Femur (tissue), 1 donor: ENCODE measurements at regions not wholly inside any gene's neighbourhood (a gene's known extent, or its start where the extent isn't known, plus 50 kb on each side); places are given as distances from the start of the nearest gene placed in this dataset.
A peak's percentile ranks its signal among the peaks of the same experiment; 100 is the strongest.
"Not testable (repeated sequence)": the region's sequence is repeated elsewhere in the genome, so short reads cannot be mapped to it uniquely, and the experiment has no call there.

Source experiments
- DNase-seq: peaks from one replicate; pipeline ENCODE4 v3.0.0-alpha.2; 2017

DNA sequence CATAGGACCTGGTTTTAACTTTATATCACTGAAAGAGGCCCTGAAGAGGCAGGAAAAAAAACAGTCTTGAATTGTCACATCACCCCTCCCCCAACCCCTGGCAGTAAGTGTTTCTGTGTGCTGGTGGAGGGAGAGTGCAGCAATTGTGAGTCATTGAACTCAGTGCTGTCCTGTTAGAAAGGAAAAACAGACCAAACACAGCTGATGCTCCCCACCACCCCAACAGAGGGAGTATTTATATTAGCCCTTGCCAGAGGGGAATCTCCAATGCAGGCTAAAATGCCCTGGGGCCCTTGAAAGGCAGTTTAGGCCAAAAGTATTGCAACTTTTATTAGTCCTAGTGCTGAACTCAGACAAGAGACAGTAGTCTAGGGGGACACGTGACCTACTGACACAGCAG is 197.8 kb upstream of the AGTR2 start:
- DNase-seq: no peak

DNA sequence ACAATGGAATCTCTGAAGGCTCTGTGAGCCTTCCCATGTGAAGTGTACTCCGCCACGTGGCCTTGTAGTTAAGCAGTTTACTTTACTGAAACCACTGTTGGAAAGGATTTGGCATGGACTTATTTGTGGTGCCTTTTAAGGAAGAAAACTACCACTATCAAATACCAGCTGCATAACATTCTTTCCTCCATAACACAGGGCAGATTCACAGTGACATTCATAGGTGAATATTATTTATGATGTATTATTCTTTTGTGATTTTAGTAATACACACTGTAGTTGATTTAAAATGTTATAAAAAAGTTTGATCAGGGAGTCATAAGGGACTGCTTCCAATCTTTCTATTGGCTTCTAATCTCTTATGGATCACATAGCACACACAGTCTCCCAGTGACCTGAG is 192.5 kb upstream of the AGTR2 start:
- no peak for DNase-seq

DNA sequence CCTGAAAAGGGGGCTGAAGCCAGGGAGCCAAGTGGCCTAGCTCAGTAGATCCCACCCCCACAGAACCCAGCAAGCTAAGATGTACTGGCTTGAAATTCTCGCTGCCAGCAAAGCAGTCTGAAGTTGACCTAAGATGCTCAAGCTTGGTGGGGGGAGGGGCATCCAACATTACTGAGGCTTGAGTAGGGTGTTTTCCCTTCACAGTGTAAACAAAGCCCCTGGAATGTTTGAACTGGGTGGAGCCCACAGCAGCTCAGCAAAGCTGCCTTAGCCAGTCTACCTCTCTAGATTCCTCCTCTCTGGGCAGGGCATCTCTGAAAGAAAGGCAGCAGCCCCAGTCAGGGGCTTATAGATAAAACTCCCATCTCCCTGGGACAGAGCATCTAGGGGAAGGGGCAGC is 187.4 kb upstream of the AGTR2 start:
- not testable (repeated sequence) for DNase-seq

DNA sequence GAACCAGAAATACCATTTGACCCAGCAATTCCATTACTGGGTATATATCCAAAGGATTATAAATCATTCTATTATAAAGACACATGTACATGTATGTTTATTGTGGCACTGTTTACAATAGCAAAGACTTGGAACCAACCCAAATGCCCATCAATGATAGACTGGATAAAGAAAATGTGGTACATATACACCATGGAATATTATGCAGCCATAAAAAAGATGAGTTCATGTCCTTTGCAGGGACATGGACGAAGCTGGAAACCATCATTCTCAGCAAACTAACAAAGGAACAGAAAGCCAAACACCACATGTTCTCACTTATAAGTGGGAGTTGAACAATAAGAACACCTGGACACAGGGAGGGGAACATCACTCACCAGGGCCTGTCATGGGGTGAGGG is 183.1 kb upstream of the AGTR2 start:
- not testable (repeated sequence) for DNase-seq

DNA sequence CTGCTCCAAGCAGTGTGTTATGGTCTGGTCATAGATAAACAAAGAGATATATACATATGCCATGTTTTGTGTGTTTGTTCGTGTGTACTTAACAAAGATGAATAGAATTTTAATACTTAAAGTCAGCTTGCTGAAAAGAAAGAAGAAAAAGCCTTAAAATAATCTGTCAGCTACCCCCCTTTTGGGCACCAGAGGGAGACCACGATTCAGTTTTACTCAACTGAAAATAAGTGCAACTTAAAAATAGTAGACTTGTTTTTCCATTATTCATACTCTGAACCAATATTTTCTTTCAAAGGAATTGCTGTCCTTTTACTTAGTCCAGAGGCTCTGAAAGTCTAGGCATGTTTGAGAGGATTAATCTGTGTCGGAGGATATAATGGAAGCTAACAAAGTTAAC is 181.7 kb upstream of the AGTR2 start:
- no peak for DNase-seq

DNA sequence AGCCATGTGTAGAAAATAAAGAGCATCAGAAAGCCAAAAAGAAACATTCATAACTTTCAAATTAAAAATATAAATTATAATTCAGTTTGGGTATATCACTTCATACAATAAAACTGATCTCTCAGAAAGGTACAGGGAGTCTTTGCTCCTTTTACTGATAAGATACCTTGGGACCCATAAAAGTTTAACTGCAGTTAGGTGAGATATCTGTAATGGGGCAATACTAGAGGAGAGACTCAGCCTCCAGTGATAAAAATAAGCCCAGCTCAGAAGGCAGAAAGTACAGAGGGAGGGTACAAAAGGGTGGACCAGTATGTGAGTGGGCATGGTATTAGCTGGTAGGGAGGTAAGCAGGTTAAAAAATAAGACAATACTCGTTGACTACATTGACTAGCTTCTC is 180.9 kb upstream of the AGTR2 start:
- DNase-seq: no peak

DNA sequence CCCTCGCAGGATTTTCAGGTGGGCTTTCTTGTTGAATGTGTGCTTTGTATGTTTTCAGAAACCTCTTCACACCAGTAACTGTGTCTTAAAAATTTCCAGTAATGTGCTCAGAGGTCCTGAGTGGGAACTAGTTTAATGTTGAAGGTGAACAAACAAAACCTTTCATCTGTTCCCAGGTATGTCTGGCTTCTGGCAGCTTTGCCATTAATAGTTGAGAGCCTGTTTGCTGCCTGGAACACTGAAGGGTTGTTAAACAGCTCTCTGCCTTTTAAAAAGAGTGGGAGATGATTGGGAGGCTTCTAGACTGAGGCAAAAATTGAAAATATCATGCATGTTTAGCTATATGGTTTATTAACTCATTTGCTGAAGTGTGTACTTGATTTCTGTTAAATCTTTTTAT is 161.2 kb upstream of the AGTR2 start:
- DNase-seq: no peak

DNA sequence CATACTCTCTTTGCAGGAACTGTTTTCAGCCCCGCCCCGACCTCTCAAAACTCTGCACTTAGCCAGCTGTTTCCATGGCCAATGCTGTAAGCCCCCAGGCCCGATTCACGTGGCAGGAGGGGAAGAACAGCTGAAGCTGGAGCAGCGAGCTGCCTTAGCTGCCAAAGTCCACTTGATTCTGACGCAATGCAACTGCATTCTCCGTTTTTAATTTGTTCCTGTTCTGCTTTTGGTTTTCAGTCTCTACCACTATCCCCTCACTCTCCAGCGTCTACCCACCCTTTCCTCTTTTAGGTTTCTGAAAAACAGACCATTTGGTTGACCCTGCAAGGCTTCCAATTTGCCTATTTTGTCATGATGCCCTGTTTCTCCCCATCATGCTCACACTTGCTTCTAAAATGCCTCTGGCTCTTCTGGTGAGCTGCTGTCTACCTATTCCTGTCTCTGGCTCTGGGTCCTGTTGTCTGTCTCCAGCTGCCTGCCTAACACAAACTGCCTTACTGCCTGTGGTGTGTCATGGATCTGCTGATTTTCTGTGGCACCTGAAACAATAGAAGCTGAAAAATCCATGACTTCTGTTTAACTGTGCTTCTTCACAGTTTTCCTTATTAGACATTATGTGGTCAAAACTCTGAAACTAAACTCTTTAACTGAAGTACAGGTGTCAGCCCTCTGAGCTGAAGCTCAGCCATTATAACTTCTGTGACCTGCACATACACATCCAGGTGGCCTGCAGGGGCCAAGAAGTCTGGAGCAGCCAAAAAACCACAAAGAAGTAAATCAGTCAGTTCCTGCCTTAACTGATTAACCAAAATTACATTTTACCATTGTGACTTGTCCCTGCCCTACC is 160.5 kb upstream of the AGTR2 start:
- peak; percentile 85 for DNase-seq

DNA sequence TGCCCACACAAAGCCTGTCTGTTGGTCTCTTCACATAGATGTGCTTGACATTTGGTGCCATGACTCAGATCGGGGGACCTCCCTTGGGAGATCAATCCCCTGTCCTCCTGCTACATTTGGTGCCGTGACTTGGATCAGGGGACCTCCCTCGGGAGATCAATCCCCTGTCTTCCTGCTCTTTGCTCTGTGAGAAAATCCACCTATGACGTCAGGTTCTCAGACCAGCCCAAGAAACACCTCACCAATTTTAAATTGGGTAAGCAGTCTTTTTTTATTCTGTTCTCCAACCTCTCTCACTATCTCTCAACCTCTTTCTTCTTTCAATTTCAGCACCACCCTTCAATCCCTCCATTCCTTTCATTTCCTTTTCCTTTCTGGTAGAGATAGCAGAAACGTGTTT is 159.6 kb upstream of the AGTR2 start:
- no peak for DNase-seq

DNA sequence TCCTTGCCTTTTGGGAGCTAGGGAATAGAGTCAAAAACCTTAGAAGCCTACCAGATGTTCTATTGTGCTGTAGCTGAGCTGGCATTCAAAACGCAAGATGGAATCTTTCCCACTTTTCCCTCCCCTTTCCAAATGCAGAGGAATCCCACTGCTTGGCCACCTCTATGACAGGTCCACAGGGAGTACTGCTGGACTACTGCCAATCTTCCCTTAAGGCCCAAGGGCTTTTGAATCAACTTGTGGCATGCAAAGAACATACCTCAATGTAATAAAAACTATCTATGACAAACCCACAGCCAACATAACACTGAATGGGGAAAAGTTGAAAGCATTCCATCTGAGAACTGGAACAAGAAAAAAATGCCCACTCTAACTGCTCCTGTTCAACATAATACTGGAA is 139.2 kb upstream of the AGTR2 start:
- DNase-seq: no peak
